Smooth muscle cell (in vitro differentiated cells): ENCODE measurements at regions not wholly inside any gene's neighbourhood (a gene's known extent, or its start where the extent isn't known, plus 50 kb on each side); places are given as distances from the start of the nearest gene placed in this dataset.

ENCODE experiments used
- DNase-seq: peaks from one replicate; lab custom pipeline; 2025; ENCODE audit not compliant: unreplicated experiment; lab: John Stamatoyannopoulos, UW
- H2AFZ ChIP-seq: fragments of 200-600 bp; sonication (generic); 2 replicates; pipeline ENCODE4 v1.6.0; 2016; ENCODE audit warnings: antibody characterized with exemption, low read depth, mild to moderate bottlenecking
- H3F3A ChIP-seq: fragments of 200-600 bp; sonication (generic); 2 replicates; pipeline ENCODE4 v1.6.0; 2017; ENCODE audit warnings: antibody characterized with exemption, low read depth
- H3K27ac ChIP-seq: fragments of 200-600 bp; sonication (generic); 2 replicates; pipeline ENCODE4 v1.5.1; 2016; ENCODE audit warnings: low read depth, mild to moderate bottlenecking
- H3K27me3 ChIP-seq: fragments of 200-600 bp; sonication (generic); 2 replicates; pipeline ENCODE4 v1.6.1; 2016; ENCODE audit warnings: low read depth, mild to moderate bottlenecking
- H3K36me3 ChIP-seq: fragments of 200-600 bp; sonication (generic); 2 replicates; pipeline ENCODE4 v1.5.1; 2016; ENCODE audit warnings: low read depth
- H3K4me1 ChIP-seq: fragments of 200-600 bp; sonication (generic); 2 replicates; pipeline ENCODE4 v1.5.1; 2016; ENCODE audit warnings: low read depth
- H3K4me2 ChIP-seq: fragments of 200-600 bp; sonication (generic); 2 replicates; pipeline ENCODE4 v1.6.0; 2016; ENCODE audit warnings: mild to moderate bottlenecking
- H3K4me3 ChIP-seq: fragments of 200-600 bp; sonication (generic); 2 replicates; pipeline ENCODE4 v1.5.1; 2016; ENCODE audit warnings: mild to moderate bottlenecking
- H3K79me2 ChIP-seq: fragments of 200-600 bp; sonication (generic); 2 replicates; pipeline ENCODE4 v1.6.0; 2016; ENCODE audit warnings: low read depth, mild to moderate bottlenecking
- H3K9ac ChIP-seq: fragments of 200-600 bp; sonication (generic); 2 replicates; pipeline ENCODE4 v1.6.0; 2016; ENCODE audit warnings: low read depth
- H3K9me3 ChIP-seq: fragments of 200-600 bp; sonication (generic); replicated peaks from 2 replicates; pipeline ENCODE4 v1.5.1; 2016; ENCODE audit warnings: low read depth
- H4K20me1 ChIP-seq: fragments of 200-600 bp; sonication (generic); 2 replicates; pipeline ENCODE4 v1.6.0; 2016; ENCODE audit warnings: low read depth
- CTCF ChIP-seq: fragments of 200-600 bp; sonication (generic); IDR thresholded peaks from 2 replicates; pipeline ENCODE4 v1.5.1; 2017; ENCODE audit warnings: borderline replicate concordance, mild to moderate bottlenecking, antibody characterized with exemption; ENCODE audit not compliant: insufficient read depth, poor library complexity, severe bottlenecking
- WGBS: methylation state at CpG from one replicate; pipeline ENCODE4 v1.1.7; 2016; ENCODE audit warnings: low lambda C conversion rate; 5-methylcytosine and 5-hydroxymethylcytosine counted together

DNA sequence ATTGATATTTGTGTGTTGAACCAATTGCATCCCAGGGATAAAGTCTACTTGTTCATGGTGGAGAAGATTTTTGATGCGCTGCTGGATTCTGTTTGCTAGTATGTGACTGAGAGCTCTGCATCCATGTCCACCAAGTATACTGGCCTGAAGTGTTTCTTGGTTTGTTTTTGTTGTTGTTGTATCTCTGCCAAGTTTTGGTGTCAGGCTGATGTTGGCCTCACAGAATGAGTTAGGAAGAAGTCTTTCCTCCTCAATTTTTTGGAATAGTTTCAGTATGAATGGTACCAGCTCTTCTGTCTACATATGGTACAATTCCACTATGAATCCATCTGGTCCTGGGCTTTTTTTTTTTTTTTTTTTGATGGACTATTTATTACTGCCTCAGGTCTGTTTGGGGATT, 50.9 kb upstream of the OSTN start:
- Histone ChIP-seq H3K4me3 (no peak overlapping the region), H3K4me1 (no peaks in the 10 kb centered on the region), H2AFZ (no peak overlapping the region), H3K27me3 (no peaks in the 10 kb centered on the region), H3K9me3 (peaks cover 3% of the 10 kb centered on the region), H3F3A (no peaks in the 10 kb centered on the region), H3K79me2 (no peaks in the 10 kb centered on the region), H3K36me3 (no peaks in the 10 kb centered on the region), H3K4me2 (no peak overlapping the region), H4K20me1 (no peaks in the 10 kb centered on the region), H3K27ac (no peak overlapping the region), H3K9ac (no peak overlapping the region)
- DNase-seq, result no peak
- TF ChIP-seq CTCF, result no peak
- 87% methylated on average over 1 of the region's 1 CpG for WGBS

DNA sequence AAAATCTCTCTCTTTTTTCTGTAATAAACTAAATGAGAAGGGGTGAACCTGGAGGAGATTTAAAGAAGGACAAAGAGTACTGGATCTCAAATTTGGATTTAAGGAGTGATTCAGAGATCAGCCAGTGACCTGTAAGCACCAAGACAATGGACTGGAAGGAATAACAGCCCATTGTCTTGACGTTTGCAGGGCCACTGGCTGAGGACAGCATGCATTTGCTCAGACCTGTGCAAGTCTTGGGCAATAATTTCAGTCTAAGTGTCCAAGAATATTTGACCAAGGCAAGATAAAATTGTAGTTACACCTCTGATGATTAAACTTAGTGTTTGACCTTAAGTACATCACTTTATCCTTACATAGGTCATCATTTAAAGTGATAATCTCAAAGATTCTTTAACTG, 55.8 kb upstream of the OSTN start:
- WGBS, result 80% methylated on average over 1 of the region's 1 CpG
- Histone ChIP-seq H4K20me1 (no peaks in the 10 kb centered on the region), H3K27me3 (no peaks in the 10 kb centered on the region), H3K4me2 (no peak overlapping the region), H2AFZ (no peak overlapping the region), H3K36me3 (no peaks in the 10 kb centered on the region), H3F3A (peaks cover 9% of the 10 kb centered on the region), H3K9me3 (no peaks in the 10 kb centered on the region), H3K9ac (no peak overlapping the region), H3K4me3 (no peak overlapping the region), H3K4me1 (no peaks in the 10 kb centered on the region), H3K27ac (no peak overlapping the region), H3K79me2 (no peaks in the 10 kb centered on the region)
- no peak for TF ChIP-seq CTCF
- DNase-seq, result no peak

GRCh38 chr3:191141728-191142127, 57.3 kb upstream of the OSTN start:
- Histone ChIP-seq H3K9me3 (no peaks in the 10 kb centered on the region), H3F3A (peaks cover 9% of the 10 kb centered on the region), H3K79me2 (no peaks in the 10 kb centered on the region), H3K4me1 (no peaks in the 10 kb centered on the region), H2AFZ (no peak overlapping the region), H3K36me3 (no peaks in the 10 kb centered on the region), H3K27ac (peak overlapping the region; percentile 59), H4K20me1 (no peaks in the 10 kb centered on the region), H3K27me3 (no peaks in the 10 kb centered on the region), H3K4me3 (no peak overlapping the region), H3K4me2 (peak overlapping the region; percentile 66), H3K9ac (no peak overlapping the region)
- 32% methylated on average over 4 of the region's 4 CpGs for WGBS
- no peak for DNase-seq
- no peak for TF ChIP-seq CTCF

GRCh38 chr3:191139736-191140135, 59.3 kb upstream of the OSTN start:
- WGBS, result 38% methylated on average over 3 of the region's 3 CpGs
- Histone ChIP-seq H3K27ac (no peak overlapping the region), H3K4me2 (peak overlapping the region; percentile 44), H3K9ac (no peak overlapping the region), H3K36me3 (no peaks in the 10 kb centered on the region), H3K4me3 (no peak overlapping the region), H3K27me3 (no peaks in the 10 kb centered on the region), H3K4me1 (no peaks in the 10 kb centered on the region), H2AFZ (no peak overlapping the region), H3K79me2 (no peaks in the 10 kb centered on the region), H4K20me1 (no peaks in the 10 kb centered on the region), H3K9me3 (no peaks in the 10 kb centered on the region), H3F3A (peaks cover 9% of the 10 kb centered on the region)
- no peak for DNase-seq
- no peak for TF ChIP-seq CTCF
